ENCODE measurements at regions not wholly inside any gene's neighbourhood (a gene's known extent, or its start where the extent isn't known, plus 50 kb on each side); places are given as distances from the start of the nearest gene placed in this dataset.
"Not testable (repeated sequence)": the region's sequence is repeated elsewhere in the genome, so short reads cannot be mapped to it uniquely, and the experiment has no call there.

- DNase-seq (ENCODE audit: low read depth): no peak
- Histone ChIP-seq H3K4me3 (ENCODE audit: low read depth, low read length) (no peak overlapping the region), H3K27me3 (ENCODE audit: control insufficient read depth, insufficient read depth, low read length) (no peaks in the 10 kb centered on the region), H3K36me3 (ENCODE audit: control insufficient read depth, insufficient read depth, low read length) (no peaks in the 10 kb centered on the region)
- CTCF ChIA-PET: interaction anchor here (0.7 kb wide), 1 partner anchor 1231 kb away, joined by 3 read pairs; no protein-coding TSS in a partner anchor
- POLR2A ChIA-PET: no interaction called here
- no peak for TF ChIP-seq CTCF (IDR thresholded peaks at IDR 0.05; ENCODE audit: insufficient read depth, low read depth, low read length)
Measured at GRCh38 chr2:59339121-59339836, 1098.2 kb upstream of the FANCL start.

- H3K36me3 ChIP-seq (ENCODE audit: control insufficient read depth, insufficient read depth, low read length): no peaks in the 10 kb centered on the region
- no peak for TF ChIP-seq CTCF (IDR thresholded peaks at IDR 0.05; ENCODE audit: insufficient read depth, low read depth, low read length)
- POLR2A ChIA-PET: no interaction called here
- CTCF ChIA-PET: no interaction called here
- no peaks in the 10 kb centered on the region for H3K27me3 ChIP-seq (ENCODE audit: control insufficient read depth, insufficient read depth, low read length)
- no peak for DNase-seq (ENCODE audit: low read depth)
- no peak overlapping the region for H3K4me3 ChIP-seq (ENCODE audit: low read depth, low read length)
Measured at GRCh38 chr2:59333007-59333406, 1091.9 kb upstream of the FANCL start.

- H3K27me3 ChIP-seq (ENCODE audit: control insufficient read depth, insufficient read depth, low read length); DNase-seq (ENCODE audit: low read depth); H3K36me3 ChIP-seq (ENCODE audit: control insufficient read depth, insufficient read depth, low read length); POLR2A ChIA-PET; CTCF ChIA-PET; H3K4me3 ChIP-seq (ENCODE audit: low read depth, low read length): not testable (repeated sequence)
Measured at GRCh38 chr2:59326581-59327365, 1085.6 kb upstream of the FANCL start.

GRCh38 chr2:59322870-59323269 is 1081.7 kb upstream of the FANCL start:
- TF ChIP-seq CTCF (IDR thresholded peaks at IDR 0.05; ENCODE audit: insufficient read depth, low read depth, low read length): no peak
- Histone ChIP-seq H3K27me3 (ENCODE audit: control insufficient read depth, insufficient read depth, low read length) (no peaks in the 10 kb centered on the region), H3K4me3 (ENCODE audit: low read depth, low read length) (no peak overlapping the region), H3K36me3 (ENCODE audit: control insufficient read depth, insufficient read depth, low read length) (no peaks in the 10 kb centered on the region)
- POLR2A ChIA-PET: no interaction called here
- no peak for DNase-seq (ENCODE audit: low read depth)
- CTCF ChIA-PET: no interaction called here

GRCh38 chr2:59322005-59322404 is 1080.9 kb upstream of the FANCL start:
- no peaks in the 10 kb centered on the region for H3K27me3 ChIP-seq (ENCODE audit: control insufficient read depth, insufficient read depth, low read length)
- DNase-seq (ENCODE audit: low read depth): no peak
- CTCF ChIA-PET: no interaction called here
- no peaks in the 10 kb centered on the region for H3K36me3 ChIP-seq (ENCODE audit: control insufficient read depth, insufficient read depth, low read length)
- H3K4me3 ChIP-seq (ENCODE audit: low read depth, low read length): no peak overlapping the region
- TF ChIP-seq CTCF (IDR thresholded peaks at IDR 0.05; ENCODE audit: insufficient read depth, low read depth, low read length): no peak
- POLR2A ChIA-PET: no interaction called here
